NB4 (cell line): ENCODE measurements at regions not wholly inside any gene's neighbourhood (a gene's known extent, or its start where the extent isn't known, plus 50 kb on each side); places are given as distances from the start of the nearest gene placed in this dataset.

ENCODE experiments used
- CTCF ChIP-seq: IDR thresholded peaks from one replicate; pipeline ENCODE4 v1.5.1; 2012; ENCODE audit warnings: low read depth, low read length
- MAX ChIP-seq: IDR thresholded peaks from 2 replicates; pipeline ENCODE4 v1.6.1; 2011; ENCODE audit warnings: low read depth, low read length

- TF ChIP-seq CTCF (no peak), MAX (no peak)
Observed at GRCh38 chr16:79543219-79543618, 57.3 kb downstream of the MAF start.
